Activated B cell treated with CpG ODN at 0.5 μM for 24 hours (primary cell): ENCODE measurements at regions not wholly inside any gene's neighbourhood (a gene's known extent, or its start where the extent isn't known, plus 50 kb on each side); places are given as distances from the start of the nearest gene placed in this dataset.

ENCODE experiments used
- ATAC-seq: fragments of 200-7000 bp; cut with Tn5 transposase; one replicate; pipeline ENCODE4 v1.10.0; 2021; ENCODE audit warnings: low read depth, mild to moderate bottlenecking, moderate library complexity
- CTCF ChIA-PET: fragments of 350-600 bp; sonication (Branson Sonifier 250); formaldehyde crosslinking; loops from one replicate; lab custom pipeline; 2021; ENCODE audit warnings: antibody characterized with exemption; lab: Charles Lee
- POLR2A ChIA-PET: fragments of 350-600 bp; sonication (Branson Sonifier 250); formaldehyde crosslinking; loops from one replicate; lab custom pipeline; 2021; ENCODE audit warnings: antibody characterized with exemption; lab: Charles Lee
- DNase-seq: peaks from one replicate; pipeline ENCODE4 v3.0.0; 2022
- H3K27ac Mint-ChIP-seq: one replicate; pipeline ENCODE4 v1.8.0; 2020; ENCODE audit warnings: mixed read lengths
- H3K27me3 Mint-ChIP-seq: one replicate; pipeline ENCODE4 v1.8.0; 2021; ENCODE audit warnings: mixed read lengths
- H3K36me3 Mint-ChIP-seq: one replicate; pipeline ENCODE4 v1.8.0; 2021; ENCODE audit warnings: low read depth, mixed read lengths
- H3K4me1 Mint-ChIP-seq: one replicate; pipeline ENCODE4 v1.8.0; 2021; ENCODE audit warnings: mixed read lengths
- H3K4me3 Mint-ChIP-seq: one replicate; pipeline ENCODE4 v1.8.0; 2020; ENCODE audit warnings: mild to moderate bottlenecking, mixed read lengths
- H3K9me3 Mint-ChIP-seq: one replicate; pipeline ENCODE4 v1.8.0; 2020; ENCODE audit warnings: mixed read lengths
- intact Hi-C: fragments of 100-400 bp; cut with micrococcal nuclease; formaldehyde crosslinking; loops from one replicate; pipeline ENCODE4 v1.15.1; 2024
- TF ChIP-seq, protein P1 (sequence below): fragments of 200-600 bp; IDR thresholded peaks from one replicate; pipeline ENCODE4 v1.8.0; 2022; ENCODE audit warnings: antibody characterized with exemption, mild to moderate bottlenecking

DNA sequence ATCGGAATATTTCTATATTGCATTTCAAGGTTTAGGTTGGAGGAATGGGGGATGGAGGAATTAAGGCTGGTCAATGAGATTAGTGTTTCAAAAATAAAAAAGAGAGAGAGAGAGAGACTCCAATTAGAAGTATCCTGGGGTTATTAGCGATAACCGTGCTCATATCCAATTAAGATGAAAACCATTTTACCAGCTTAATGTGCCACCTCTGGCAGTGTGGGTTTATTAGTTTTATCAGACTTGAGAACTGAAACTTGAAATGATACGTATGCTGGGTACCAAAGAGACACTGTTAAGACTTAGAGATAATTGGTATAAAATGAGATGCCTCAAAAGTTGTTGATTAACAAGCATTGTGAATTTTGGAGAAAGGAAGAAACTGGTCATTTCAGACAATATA is 251.5 kb upstream of the NR2F2 start:
- ChIA-PET CTCF (no interaction called here), POLR2A (no interaction called here)
- Mint-ChIP-seq H3K4me3 (no peak overlapping the region), H3K36me3 (no peaks in the 10 kb centered on the region), H3K27me3 (no peaks in the 10 kb centered on the region), H3K9me3 (no peaks in the 10 kb centered on the region), H3K4me1 (no peaks in the 10 kb centered on the region), H3K27ac (no peak overlapping the region)
- no peak for DNase-seq
- ATAC-seq = no peak
- intact Hi-C loops = no loop called here
- TF ChIP-seq, protein P1, sequence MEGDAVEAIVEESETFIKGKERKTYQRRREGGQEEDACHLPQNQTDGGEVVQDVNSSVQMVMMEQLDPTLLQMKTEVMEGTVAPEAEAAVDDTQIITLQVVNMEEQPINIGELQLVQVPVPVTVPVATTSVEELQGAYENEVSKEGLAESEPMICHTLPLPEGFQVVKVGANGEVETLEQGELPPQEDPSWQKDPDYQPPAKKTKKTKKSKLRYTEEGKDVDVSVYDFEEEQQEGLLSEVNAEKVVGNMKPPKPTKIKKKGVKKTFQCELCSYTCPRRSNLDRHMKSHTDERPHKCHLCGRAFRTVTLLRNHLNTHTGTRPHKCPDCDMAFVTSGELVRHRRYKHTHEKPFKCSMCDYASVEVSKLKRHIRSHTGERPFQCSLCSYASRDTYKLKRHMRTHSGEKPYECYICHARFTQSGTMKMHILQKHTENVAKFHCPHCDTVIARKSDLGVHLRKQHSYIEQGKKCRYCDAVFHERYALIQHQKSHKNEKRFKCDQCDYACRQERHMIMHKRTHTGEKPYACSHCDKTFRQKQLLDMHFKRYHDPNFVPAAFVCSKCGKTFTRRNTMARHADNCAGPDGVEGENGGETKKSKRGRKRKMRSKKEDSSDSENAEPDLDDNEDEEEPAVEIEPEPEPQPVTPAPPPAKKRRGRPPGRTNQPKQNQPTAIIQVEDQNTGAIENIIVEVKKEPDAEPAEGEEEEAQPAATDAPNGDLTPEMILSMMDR = no peak

DNA sequence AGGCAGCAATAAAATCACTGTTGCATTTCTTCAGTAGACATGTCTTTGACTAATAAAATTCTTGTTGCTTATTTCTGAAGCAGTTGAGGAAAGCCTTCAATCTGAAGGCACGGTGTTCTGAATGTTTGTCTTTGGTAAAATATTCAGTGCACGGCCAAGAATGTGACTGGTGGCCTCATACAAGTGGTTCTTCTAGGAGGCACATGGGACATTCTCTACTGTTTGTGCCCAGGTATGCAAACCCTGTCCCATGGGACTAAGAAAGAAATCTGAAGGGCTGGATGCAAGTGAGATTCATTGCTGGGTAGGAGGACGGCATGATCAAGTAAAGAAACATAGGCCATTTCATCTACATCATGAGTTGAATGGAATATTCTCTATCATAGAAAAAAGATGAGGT is 250.6 kb upstream of the NR2F2 start:
- intact Hi-C loops = no loop called here
- ChIA-PET CTCF (no interaction called here), POLR2A (no interaction called here)
- TF ChIP-seq, protein P1 = no peak
- Mint-ChIP-seq H3K27ac (no peak overlapping the region), H3K4me3 (no peak overlapping the region), H3K4me1 (no peaks in the 10 kb centered on the region), H3K27me3 (no peaks in the 10 kb centered on the region), H3K9me3 (no peaks in the 10 kb centered on the region), H3K36me3 (no peaks in the 10 kb centered on the region)
- DNase-seq = no peak
- no peak for ATAC-seq

DNA sequence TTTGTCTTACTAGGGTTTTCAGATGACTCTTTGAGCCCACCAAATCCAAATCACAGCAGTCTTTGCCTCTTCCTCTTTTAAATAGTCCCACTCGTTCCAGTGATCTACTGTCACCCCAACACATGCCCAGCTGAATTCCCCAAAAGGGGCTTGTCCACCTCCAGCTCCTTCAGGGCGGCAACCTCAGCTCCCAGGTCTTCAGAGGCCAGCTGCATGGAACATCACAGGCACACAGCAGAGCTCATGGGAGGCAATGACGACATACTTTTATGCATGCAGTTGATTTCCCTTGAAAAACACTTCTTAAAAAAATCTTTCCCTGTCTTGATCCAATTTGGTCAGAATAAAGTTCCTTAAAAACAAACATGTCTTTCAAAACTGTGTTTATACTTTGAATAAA is 244.3 kb upstream of the NR2F2 start:
- intact Hi-C loops = no loop called here
- Mint-ChIP-seq H3K4me1 (no peaks in the 10 kb centered on the region), H3K27ac (no peak overlapping the region), H3K36me3 (no peaks in the 10 kb centered on the region), H3K27me3 (no peaks in the 10 kb centered on the region), H3K4me3 (no peak overlapping the region), H3K9me3 (no peaks in the 10 kb centered on the region)
- no peak for DNase-seq
- CTCF ChIA-PET = no interaction called here
- POLR2A ChIA-PET = no interaction called here
- TF ChIP-seq, protein P1 = no peak
- no peak for ATAC-seq

DNA sequence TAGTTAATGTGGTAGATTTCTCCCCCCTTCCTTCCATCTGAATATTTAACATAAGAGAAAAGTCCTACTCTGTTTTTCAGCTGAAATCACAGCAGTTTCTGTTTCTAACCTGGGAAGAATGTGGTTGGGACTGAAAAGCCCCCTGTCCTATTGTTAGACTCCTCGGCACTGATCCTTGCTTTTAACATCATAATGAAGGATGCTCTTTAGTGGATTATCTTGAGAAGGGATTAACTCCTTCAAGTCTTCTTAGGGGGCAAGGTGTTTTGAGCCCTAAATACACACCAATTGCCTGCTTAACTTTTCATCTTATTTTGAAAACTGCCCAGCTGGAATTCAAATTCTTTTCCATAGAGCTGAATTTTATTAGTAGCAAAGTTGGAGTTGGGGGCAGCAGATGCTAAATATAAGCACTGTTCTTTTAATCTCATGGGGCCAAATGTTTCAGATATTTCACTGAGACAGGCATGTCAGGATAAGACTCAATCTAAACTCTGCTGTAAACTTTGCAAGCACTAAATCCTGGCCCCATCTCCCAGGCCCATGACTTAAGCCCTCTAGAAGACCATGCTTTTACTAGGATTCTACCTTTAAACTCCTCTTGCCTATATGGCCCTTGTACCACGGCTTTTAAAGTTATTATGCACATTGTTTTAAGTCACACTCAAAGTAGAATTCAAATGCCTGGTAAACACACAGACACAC is 243.2 kb upstream of the NR2F2 start:
- no peak for DNase-seq
- H3K4me1 Mint-ChIP-seq = no peaks in the 10 kb centered on the region
- intact Hi-C loops = no loop called here
- no peaks in the 10 kb centered on the region for H3K27me3 Mint-ChIP-seq
- H3K4me3 Mint-ChIP-seq = no peak overlapping the region
- H3K9me3 Mint-ChIP-seq = no peaks in the 10 kb centered on the region
- CTCF ChIA-PET = no interaction called here
- TF ChIP-seq, protein P1 = no peak
- no peak overlapping the region for H3K27ac Mint-ChIP-seq
- no peaks in the 10 kb centered on the region for H3K36me3 Mint-ChIP-seq
- no peak for ATAC-seq
- POLR2A ChIA-PET = no interaction called here

DNA sequence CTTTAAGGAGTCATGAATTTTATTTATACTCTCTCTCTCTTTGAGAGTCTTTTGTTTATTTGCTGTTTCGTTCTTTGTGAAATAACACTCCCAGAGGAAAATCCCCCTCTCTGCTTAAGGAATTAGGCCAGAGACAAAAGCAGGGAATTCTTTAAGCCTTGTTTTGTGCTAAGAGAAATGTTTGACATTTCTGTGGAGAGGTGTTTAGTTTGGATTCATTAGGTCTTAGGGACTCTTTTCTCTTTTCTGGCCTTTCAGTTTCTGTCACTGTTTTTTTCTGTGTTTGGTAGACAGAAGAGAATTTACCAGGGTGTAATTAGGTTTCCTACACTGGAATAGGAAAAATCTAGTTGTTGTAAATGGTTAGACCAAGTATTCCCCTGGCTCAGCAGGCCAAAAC is 241.8 kb upstream of the NR2F2 start:
- ATAC-seq (no peak), DNase-seq (no peak)
- Mint-ChIP-seq H3K27ac (no peak overlapping the region), H3K4me3 (no peak overlapping the region), H3K27me3 (no peaks in the 10 kb centered on the region), H3K36me3 (no peaks in the 10 kb centered on the region), H3K4me1 (no peaks in the 10 kb centered on the region), H3K9me3 (no peaks in the 10 kb centered on the region)
- intact Hi-C loops = no loop called here
- POLR2A ChIA-PET = no interaction called here
- TF ChIP-seq, protein P1 = no peak
- CTCF ChIA-PET = no interaction called here
